Neural cell (in vitro differentiated cells): ENCODE measurements at regions not wholly inside any gene's neighbourhood (a gene's known extent, or its start where the extent isn't known, plus 50 kb on each side); places are given as distances from the start of the nearest gene placed in this dataset.

Experiments
- H2AFZ ChIP-seq: fragments of 200-600, 300-800 bp; sonication (generic), shearing (Covaris generic); 2 replicates; pipeline ENCODE4 v1.6.0; 2014; ENCODE audit warnings: low read depth, mild to moderate bottlenecking, antibody characterized with exemption, low read length, moderate library complexity
- H3F3A ChIP-seq: fragments of 200-600 bp; shearing (Covaris generic); 2 replicates; pipeline ENCODE4 v1.6.1; 2016; ENCODE audit warnings: mild to moderate bottlenecking, moderate library complexity, mixed read lengths, antibody characterized with exemption, low read length; ENCODE audit not compliant: insufficient read depth, poor library complexity, severe bottlenecking
- H3K27ac ChIP-seq: fragments of 200-600, 300-800 bp; sonication (generic), shearing (Covaris generic); 2 replicates; pipeline ENCODE4 v1.5.1; 2014; ENCODE audit warnings: mild to moderate bottlenecking, low read length, moderate library complexity
- H3K27me3 ChIP-seq: fragments of 300-800, 200-600 bp; sonication (generic), shearing (Covaris generic); 2 replicates; pipeline ENCODE4 v1.6.0; 2014; ENCODE audit warnings: mild to moderate bottlenecking, low read depth, low read length, moderate library complexity; ENCODE audit not compliant: insufficient read depth
- H3K36me3 ChIP-seq: fragments of 300-800, 200-600 bp; sonication (generic), shearing (Covaris generic); 2 replicates; pipeline ENCODE4 v1.5.1; 2014; ENCODE audit warnings: mild to moderate bottlenecking, antibody characterized with exemption, low read length, moderate library complexity; ENCODE audit not compliant: insufficient read depth
- H3K4me2 ChIP-seq: fragments of 300-800, 200-600 bp; sonication (generic), shearing (Covaris generic); 2 replicates; pipeline ENCODE4 v1.6.0; 2014; ENCODE audit warnings: mild to moderate bottlenecking, low read length
- H3K4me3 ChIP-seq: fragments of 300-800, 200-600 bp; sonication (generic), shearing (Covaris generic); 2 replicates; pipeline ENCODE4 v1.5.1; 2014; ENCODE audit warnings: mild to moderate bottlenecking, low read length, moderate library complexity
- H3K79me2 ChIP-seq: fragments of 200-600 bp; shearing (Covaris generic); replicated peaks from 2 replicates; pipeline ENCODE4 v1.6.0; 2014; ENCODE audit warnings: mild to moderate bottlenecking, low read length, moderate library complexity; ENCODE audit not compliant: insufficient read depth
- H3K9ac ChIP-seq: fragments of 300-800, 200-600 bp; sonication (generic), shearing (Covaris generic); 2 replicates; pipeline ENCODE4 v1.6.1; 2016; ENCODE audit warnings: mild to moderate bottlenecking, low read length, mixed read lengths
- H3K9me2 ChIP-seq: fragments of 200-600 bp; shearing (Covaris generic); 2 replicates; pipeline ENCODE4 v1.6.1; 2016; ENCODE audit warnings: mild to moderate bottlenecking, low read length, mixed read lengths; ENCODE audit not compliant: insufficient read depth
- H3K9me3 ChIP-seq: fragments of 200-600, 300-800 bp; sonication (generic), shearing (Covaris generic); 2 replicates; pipeline ENCODE4 v1.6.1; 2016; ENCODE audit warnings: mild to moderate bottlenecking, mixed run types, low read length, moderate library complexity, mixed read lengths
- H4K20me1 ChIP-seq: fragments of 200-600 bp; shearing (Covaris generic); 2 replicates; pipeline ENCODE4 v1.6.1; 2016; ENCODE audit warnings: mild to moderate bottlenecking, mixed run types; ENCODE audit not compliant: insufficient read depth
- EZH2 ChIP-seq: fragments of 200-600, 300-800 bp; shearing (Covaris generic), sonication (generic); IDR thresholded peaks from 2 replicates; pipeline ENCODE4 v1.6.1; 2014; ENCODE audit warnings: antibody characterized with exemption, low read length, borderline replicate concordance, mild to moderate bottlenecking; ENCODE audit not compliant: insufficient read depth, poor library complexity, severe bottlenecking
- POLR2AphosphoS5 ChIP-seq: IDR thresholded peaks from 2 replicates; pipeline ENCODE4 v1.6.1; 2012
- RAD21 ChIP-seq: fragments of 450-650 bp; conservative IDR thresholded peaks from 2 replicates; pipeline ENCODE4 v1.6.1; 2014; ENCODE audit warnings: antibody characterized with exemption, mild to moderate bottlenecking, moderate library complexity
- REST ChIP-seq: IDR thresholded peaks from 2 replicates; pipeline ENCODE4 v1.6.1; 2012; ENCODE audit warnings: borderline replicate concordance
- TAF1 ChIP-seq: IDR thresholded peaks from 2 replicates; pipeline ENCODE4 v1.6.1; 2012; ENCODE audit warnings: low read depth
- TF ChIP-seq, protein P1 (sequence below): fragments of 450-650 bp; IDR thresholded peaks from 2 replicates; pipeline ENCODE4 v1.5.1; 2014; ENCODE audit warnings: antibody characterized with exemption, mild to moderate bottlenecking, moderate library complexity; ENCODE audit not compliant: poor library complexity, severe bottlenecking

DNA sequence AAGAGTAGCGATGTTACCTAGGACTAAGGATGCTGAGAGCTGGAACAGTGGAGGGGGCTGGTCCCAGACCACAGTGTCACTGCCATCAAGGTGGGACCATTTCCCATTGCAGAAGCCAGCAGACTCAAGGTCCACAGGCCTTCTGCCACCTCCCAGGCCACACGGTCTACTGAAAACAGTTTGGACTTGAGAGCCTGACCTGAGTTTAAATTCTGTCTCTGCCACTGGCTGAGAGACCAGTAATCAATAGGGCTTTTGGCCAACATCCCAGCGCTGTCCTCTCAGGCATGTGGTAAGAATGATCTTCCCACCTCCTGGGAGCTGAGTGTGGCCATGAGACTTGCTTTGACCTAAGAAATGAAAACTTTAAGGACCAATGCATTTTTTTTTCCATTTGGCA lies 331.4 kb upstream of the CDH5 start:
- H3K36me3 ChIP-seq: no peaks in the 10 kb centered on the region
- H3K9ac ChIP-seq: no peak overlapping the region
- no peak overlapping the region for H3K27ac ChIP-seq
- no peak for TF ChIP-seq RAD21
- TF ChIP-seq, protein P1, sequence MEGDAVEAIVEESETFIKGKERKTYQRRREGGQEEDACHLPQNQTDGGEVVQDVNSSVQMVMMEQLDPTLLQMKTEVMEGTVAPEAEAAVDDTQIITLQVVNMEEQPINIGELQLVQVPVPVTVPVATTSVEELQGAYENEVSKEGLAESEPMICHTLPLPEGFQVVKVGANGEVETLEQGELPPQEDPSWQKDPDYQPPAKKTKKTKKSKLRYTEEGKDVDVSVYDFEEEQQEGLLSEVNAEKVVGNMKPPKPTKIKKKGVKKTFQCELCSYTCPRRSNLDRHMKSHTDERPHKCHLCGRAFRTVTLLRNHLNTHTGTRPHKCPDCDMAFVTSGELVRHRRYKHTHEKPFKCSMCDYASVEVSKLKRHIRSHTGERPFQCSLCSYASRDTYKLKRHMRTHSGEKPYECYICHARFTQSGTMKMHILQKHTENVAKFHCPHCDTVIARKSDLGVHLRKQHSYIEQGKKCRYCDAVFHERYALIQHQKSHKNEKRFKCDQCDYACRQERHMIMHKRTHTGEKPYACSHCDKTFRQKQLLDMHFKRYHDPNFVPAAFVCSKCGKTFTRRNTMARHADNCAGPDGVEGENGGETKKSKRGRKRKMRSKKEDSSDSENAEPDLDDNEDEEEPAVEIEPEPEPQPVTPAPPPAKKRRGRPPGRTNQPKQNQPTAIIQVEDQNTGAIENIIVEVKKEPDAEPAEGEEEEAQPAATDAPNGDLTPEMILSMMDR: no peak
- TF ChIP-seq POLR2AphosphoS5: no peak
- H3K4me2 ChIP-seq: no peak overlapping the region
- H3K27me3 ChIP-seq: no peaks in the 10 kb centered on the region
- H3F3A ChIP-seq: no peaks in the 10 kb centered on the region
- no peak overlapping the region for H2AFZ ChIP-seq
- no peak overlapping the region for H3K4me3 ChIP-seq
- no peaks in the 10 kb centered on the region for H3K79me2 ChIP-seq
- H3K9me2 ChIP-seq: no peaks in the 10 kb centered on the region
- H4K20me1 ChIP-seq: no peaks in the 10 kb centered on the region
- no peaks in the 10 kb centered on the region for H3K9me3 ChIP-seq

DNA sequence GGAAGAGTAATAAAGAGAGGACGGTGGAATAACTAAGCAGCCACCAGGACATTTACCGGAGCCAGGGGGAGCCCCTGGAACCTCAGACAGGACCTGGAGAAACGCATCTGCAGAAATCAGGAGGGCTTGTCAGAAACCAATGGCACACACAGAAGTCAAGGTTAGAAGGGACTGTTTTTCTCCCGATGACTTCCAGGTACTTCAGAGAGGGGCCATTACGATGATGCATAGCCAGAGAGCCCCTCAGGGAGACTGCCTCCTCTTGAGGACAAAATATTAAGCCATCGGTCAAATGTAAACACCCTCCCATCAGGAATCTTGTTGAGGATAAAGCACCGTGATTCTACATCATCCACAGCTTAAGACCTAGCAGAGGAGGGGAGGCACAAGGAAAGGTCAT lies 333.6 kb upstream of the CDH5 start:
- H3K9me3 ChIP-seq: no peaks in the 10 kb centered on the region
- H3K9ac ChIP-seq: no peak overlapping the region
- H3K36me3 ChIP-seq: no peaks in the 10 kb centered on the region
- H4K20me1 ChIP-seq: no peaks in the 10 kb centered on the region
- no peaks in the 10 kb centered on the region for H3K9me2 ChIP-seq
- no peak overlapping the region for H3K4me2 ChIP-seq
- H3K4me3 ChIP-seq: no peak overlapping the region
- H3F3A ChIP-seq: no peaks in the 10 kb centered on the region
- no peak overlapping the region for H2AFZ ChIP-seq
- H3K79me2 ChIP-seq: no peaks in the 10 kb centered on the region
- H3K27ac ChIP-seq: no peak overlapping the region
- TF ChIP-seq EZH2 (no peak), RAD21 (no peak), TAF1 (no peak), REST (no peak)
- TF ChIP-seq, protein P1: no peak
- H3K27me3 ChIP-seq: no peaks in the 10 kb centered on the region

GRCh38 chr16:66030036-66030435 lies 336.5 kb upstream of the CDH5 start:
- H3F3A ChIP-seq: no peaks in the 10 kb centered on the region
- peaks cover under 1% of the 10 kb centered on the region for H3K9me3 ChIP-seq
- H3K9me2 ChIP-seq: no peaks in the 10 kb centered on the region
- no peak for TF ChIP-seq TAF1
- TF ChIP-seq, protein P1: no peak
- no peak overlapping the region for H3K9ac ChIP-seq
- no peaks in the 10 kb centered on the region for H4K20me1 ChIP-seq
- H3K4me3 ChIP-seq: no peak overlapping the region
- no peaks in the 10 kb centered on the region for H3K27me3 ChIP-seq
- H3K27ac ChIP-seq: no peak overlapping the region
- no peaks in the 10 kb centered on the region for H3K36me3 ChIP-seq
- no peak overlapping the region for H2AFZ ChIP-seq
- no peaks in the 10 kb centered on the region for H3K79me2 ChIP-seq
- no peak overlapping the region for H3K4me2 ChIP-seq
